ENCODE measurements at regions not wholly inside any gene's neighbourhood (a gene's known extent, or its start where the extent isn't known, plus 50 kb on each side); places are given as distances from the start of the nearest gene placed in this dataset.

DNA sequence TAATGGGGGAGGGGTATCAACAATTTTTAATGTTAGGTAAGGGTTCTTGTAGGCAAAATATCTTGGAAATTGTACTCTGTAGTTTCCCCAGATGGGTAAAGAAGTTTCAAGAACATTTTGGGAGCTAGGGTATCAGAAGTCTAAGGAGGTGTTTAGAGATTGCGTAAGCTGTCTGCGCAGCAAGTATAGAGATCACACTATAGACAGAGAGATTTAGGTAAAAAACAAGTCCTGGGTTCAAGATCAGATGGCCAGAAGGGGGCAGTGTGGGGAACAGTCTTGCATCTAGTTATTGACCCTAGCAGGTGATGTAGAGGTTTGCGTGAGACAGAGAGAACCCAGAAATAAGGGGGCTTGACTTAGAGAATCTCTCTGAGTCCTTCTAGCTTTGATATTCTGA is 80.8 kb downstream of the S1PR1 start:
- no peak for DNase-seq

DNA sequence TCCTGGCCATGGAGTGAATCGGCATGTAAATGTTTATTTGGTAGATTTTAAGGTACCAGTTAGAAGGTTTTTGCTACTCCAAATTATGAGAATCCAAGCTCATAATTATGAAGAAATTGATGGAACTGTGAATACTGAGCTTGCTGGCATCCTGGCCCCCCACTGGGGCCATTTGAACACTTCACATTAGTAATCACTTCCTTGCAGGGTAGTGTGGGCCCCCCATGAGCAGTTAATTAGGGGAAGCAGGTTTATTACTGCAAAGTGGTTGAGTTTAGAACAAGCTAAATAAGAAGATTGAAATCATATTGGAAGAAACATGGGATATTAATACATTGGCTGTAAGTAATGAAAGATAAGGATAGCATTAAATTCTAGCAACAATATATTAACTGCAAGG is 86.7 kb downstream of the S1PR1 start:
- DNase-seq = no peak

DNA sequence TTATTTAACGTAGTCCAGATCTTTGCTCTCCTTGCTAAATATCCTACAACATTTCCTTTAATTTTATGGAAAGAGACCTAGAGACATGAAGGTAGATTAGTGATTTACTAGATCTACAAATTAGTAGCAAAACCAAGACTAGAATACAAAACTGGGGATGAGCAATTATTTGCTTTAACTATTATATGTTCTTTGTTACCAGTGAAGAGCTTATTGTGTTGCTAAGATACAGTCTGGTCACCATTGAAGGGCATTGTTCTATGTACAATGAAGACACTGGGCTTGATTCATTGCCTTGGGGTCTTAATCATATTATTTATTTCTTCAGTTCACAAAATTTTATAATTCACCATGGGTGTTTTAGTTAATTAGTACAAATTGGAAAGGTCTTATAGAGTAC is 88.3 kb downstream of the S1PR1 start:
- DNase-seq = no peak

DNA sequence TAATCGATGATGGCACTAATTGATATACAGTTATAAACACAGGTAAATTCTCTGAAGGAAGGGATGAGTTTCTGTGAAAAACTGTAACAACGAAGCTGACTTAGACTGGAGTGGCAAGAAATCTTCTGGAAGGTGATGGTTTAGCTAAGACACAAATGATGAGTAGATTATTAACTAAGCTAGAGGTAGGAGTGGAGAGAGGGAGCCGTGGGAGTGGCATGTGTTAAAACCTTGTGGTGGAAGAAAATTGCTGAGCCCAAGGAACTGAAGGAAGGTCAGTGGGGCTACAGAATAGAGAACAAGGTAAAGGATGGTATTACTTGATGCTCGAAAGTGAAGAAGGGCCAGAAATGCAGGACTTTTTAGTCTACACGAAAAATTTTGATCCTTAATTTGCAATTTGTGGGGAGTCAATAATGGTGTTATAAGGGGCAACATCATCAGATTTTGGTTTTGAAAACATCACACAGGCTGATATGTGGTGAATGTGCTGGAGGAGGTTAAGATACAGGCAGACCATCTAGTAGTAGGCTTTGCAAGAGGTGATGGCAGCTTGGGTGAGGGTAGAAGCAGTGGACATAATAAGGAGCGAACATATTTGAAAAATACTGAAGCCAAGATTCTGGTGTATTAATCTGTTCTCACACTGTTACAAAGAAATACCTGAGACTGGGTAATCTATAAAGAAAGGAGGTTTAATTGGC is 93.8 kb downstream of the S1PR1 start:
- DNase-seq = no peak

DNA sequence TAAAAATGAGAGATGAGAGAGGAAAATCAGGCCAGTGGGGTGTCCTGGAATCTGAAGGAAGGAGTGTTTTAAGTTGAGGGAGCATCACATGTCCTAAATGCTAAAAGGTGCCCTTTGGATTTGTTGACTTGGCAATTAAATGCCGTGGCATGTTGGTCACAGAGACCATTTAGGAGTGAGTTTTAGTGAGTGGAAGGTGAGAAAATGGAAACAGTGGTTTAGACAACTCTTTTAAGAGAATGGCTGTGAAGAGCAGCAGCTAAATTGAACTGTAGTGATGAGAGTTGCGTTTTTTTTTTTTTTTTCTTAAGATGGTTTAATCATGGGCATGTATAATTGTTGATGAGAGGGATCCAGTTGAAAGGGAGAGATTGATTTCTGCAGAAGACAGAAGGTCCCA is 95.0 kb downstream of the S1PR1 start:
- DNase-seq = no peak

DNA sequence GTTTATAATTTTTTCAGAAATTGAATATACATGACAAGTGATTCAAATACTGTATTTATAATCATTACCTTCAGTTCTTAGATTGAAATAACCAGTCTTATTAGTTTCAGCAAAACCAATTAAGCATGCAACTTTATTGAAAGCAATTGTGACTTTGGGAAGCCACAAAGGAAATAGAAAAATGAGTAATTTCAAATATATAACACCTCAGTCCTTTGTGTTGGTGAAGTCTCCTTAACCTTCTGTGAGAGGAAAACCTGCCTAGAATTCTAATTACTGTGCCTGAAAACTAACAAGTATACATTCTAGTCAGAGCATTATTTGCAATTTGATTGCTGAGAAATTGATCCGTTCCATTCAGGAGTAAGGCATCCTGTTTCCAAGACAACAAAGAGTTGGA is 95.8 kb downstream of the S1PR1 start:
- peak in 1 of 5 experiments; percentile 21 for DNase-seq

DNA sequence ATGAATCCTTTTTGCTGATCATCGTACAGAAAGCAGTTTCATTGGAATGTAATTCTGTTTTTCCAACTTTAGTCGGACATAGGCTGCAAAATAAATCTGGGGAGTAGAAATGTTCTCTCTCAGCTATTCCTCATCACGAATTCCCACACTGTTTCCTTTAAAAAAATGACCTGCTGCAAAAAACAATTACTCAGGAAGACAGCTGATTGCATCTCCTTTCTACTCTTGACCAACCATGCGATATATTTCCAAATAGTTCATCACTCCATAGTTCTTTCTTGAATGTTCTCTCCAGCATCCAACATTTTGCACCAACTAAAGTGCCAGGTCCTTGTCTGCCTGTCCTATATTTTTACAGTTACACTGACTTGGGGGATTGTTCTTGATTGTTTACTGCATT is 96.4 kb downstream of the S1PR1 start:
- no peak for DNase-seq

DNA sequence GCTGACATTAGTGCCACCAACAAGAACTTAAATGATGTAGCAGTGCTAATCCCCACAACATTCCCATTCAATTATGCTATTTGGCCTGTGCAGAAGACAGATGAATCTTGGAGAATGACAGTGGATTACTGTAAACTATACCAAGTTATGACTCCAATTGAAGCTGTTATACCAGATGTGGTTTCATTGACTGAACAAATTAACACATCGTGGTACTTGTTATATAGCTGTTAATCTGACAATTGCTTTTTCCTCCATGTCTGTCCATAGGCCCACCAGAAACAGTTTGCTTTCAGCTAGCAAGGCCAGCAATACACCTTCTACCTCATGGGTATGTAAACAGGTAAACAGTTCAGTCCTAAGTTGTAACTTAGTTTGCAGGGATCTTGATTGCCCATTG is 101.1 kb downstream of the S1PR1 start:
- DNase-seq = no peak

DNA sequence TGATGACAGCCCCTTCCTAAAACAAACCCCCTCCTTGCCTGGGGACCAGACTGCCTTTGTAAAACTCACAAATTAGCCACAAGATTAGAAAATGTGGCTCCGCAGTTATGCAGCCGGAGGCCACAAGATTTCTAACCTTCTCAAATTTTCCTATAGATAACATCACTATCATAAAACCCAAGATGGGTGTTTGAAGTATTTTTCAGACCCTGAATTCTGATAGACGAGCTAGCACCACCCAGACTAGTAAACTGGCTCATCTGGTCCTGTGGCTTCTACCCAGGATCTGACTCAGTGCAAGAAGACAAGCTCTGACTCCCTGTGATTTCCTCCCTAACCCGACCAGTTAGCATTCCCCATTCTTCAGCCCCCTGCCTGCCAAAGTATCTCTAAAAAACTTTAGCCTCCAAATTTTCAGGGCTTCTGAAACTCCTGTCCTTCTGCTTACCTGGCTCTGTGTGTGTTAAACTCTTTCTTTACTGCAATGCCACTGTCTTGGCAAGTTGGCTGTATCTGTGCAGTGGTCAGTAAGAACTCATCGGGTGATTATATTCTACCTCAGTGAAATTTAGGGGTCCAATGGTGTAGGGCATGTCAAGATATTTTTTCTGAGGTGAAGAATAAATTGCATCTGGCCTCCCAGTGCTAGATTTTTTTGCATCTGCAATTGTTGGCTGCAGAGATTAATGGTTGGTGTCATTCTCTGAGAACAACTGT is 102.1 kb downstream of the S1PR1 start:
- peak in 2 of 5 experiments; percentile 31 to 59 for DNase-seq

DNA sequence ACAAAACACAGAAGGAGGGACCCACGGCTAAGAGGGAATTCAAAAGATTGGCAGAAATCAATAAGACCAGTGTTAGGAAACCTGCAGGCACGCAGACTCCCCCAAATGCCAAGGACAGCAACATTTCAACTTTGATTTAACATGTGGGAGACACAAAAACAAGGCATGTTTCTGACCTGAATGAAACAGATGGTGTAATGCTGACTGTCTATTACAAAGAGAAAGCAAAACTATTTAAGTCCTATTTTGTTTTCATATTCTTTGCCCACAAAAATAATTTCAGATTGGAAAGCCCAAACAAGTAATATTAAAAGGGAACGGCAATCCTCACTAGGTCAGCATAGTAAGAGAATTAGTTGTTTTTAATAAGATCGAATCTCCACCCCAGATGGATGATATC is 107.9 kb downstream of the S1PR1 start:
- DNase-seq = no peak

DNA sequence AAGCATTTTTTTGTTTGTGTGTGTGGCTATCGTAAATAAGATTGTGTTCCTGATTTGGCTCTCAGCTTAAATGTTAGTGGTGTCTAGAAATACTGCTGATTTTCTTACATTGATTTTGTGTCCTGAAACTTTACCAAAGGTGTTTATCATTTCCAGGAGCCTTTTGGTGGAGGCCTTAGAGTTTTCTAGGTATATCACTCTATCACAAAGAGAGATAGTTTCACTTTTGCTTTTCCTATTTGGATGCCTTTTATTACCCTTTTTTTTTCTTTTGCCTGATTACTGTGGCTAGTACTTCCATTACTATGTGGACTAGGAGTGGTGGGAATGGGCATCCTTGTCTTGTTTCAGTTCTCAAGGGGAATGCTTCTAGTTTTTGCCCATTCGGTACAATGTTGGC is 109.6 kb downstream of the S1PR1 start:
- no peak for DNase-seq

DNA sequence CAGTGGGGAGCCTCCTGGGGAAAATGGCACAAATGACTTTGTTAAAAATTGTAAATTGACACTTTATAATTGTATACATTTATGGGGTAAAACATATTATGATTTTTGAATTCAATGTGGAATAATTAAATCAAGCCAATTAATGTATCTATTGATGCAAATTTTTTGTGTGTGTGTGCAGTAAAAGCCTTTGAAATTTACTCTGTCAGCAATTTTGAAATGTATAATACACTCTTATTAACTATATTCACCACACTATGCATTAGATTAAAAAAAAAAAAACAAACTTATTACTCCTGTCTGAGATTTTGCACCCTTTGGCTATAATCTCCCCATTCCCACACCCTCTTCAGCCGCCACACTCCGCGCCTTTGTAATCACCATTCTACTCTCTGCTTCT is 119.2 kb downstream of the S1PR1 start:
- no peak for DNase-seq

DNA sequence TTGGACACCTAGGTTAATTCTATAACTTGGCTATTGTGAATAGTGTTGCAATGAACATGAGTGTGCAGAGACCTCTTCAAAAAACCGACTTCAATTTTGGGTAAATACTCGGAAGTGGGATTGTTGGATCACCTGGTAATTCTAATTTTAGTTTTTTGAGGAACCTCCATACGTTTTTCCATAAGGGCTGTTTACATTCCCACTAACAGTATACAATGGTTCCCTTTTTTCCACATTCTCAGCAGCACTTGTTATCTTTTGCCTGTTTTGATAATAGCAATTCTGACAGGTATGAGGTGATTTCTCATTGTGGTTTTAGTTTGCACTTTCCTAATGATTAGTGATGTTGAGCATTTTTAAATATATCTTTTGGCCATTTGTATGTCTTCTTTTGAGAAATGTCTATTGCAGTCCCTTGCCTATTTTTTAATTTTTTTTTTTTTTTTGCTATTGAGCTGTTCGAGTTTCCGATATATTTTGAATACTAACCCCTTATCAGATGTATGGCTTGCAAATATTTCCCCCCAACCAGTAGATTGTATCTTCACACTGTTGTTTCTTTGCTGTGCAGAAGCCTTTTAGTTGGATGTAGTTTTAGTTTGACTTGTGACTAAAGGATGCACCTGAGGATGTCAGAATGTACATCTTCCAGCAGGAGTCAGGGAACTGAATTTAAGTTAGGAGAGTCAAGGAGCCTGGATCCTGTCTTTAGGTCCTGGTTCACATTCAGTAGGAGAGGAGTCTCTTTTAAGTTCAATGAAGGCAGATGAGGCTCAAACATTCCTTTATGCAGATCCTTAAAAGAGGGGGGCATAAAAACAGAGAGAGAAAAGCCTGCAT is 120.0 kb downstream of the S1PR1 start:
- peak in 1 of 5 experiments; percentile 61 for DNase-seq

DNA sequence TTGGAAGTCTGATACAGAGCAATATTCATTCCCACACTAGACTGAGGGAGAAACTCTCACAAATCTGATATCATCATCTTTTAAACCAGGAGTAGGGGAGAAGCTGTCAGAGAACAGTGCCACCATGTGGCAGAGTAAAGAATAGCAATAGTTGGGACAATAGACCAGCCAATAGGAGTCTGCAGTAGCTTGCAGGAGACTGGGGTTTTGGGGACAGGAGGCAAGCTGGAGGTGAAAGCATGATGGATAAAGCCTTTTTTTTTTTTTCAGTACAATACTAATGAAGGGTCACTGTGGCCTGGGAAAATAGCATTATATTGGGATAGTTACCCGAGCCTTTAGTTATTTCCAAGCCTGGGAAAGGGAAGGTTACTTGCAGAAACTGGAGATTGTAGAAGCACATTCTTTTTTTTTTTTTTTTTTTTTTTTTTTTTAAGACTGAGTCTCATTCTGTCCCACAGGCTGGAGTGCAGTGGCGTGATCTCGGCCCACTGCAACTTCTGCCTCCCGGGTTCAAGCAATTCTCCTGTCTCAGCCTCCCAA is 120.7 kb downstream of the S1PR1 start:
- peak in 4 of 5 experiments; percentile 24 to 85 (median 64) for DNase-seq

DNA sequence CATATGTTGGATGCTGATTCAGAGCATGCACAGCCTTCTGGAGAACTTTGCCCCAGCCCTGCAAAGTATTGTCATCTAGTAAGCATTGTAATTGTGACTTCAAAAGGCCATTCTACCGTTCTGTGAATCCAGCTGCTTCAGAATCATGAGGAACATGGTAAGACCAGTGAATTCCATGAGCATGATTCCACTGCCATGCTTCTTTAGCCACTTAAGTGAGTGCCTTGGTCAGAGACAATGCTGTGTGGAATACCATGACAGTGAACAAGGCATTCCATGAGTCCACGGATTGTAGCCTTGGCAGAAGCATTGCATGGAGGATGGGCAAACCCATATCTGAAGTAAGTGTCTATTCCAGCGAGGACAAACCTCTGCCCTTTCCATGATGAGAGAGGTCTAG is 123.7 kb downstream of the S1PR1 start:
- DNase-seq = no peak

DNA sequence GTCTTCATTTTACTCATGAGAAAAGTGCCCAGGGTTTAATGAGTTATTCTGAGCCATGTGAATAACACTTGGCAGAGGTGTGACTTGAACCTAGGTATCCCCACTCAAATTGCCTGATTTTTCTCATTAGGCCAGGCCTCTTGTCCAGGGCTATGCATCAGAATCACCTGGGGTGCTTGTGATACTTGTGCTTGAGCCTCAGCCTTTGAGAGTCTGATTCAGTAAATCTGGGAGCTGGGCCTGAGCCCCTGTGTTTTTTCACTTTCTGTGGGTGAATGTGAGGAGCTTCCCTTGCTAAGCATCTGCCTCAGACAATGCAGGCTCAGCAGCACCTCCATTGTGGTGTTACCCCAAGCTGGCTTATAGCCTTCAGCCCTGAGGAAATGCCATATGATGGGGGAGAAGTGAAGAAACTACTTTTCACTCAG is 127.1 kb downstream of the S1PR1 start:
- DNase-seq = no peak

DNA sequence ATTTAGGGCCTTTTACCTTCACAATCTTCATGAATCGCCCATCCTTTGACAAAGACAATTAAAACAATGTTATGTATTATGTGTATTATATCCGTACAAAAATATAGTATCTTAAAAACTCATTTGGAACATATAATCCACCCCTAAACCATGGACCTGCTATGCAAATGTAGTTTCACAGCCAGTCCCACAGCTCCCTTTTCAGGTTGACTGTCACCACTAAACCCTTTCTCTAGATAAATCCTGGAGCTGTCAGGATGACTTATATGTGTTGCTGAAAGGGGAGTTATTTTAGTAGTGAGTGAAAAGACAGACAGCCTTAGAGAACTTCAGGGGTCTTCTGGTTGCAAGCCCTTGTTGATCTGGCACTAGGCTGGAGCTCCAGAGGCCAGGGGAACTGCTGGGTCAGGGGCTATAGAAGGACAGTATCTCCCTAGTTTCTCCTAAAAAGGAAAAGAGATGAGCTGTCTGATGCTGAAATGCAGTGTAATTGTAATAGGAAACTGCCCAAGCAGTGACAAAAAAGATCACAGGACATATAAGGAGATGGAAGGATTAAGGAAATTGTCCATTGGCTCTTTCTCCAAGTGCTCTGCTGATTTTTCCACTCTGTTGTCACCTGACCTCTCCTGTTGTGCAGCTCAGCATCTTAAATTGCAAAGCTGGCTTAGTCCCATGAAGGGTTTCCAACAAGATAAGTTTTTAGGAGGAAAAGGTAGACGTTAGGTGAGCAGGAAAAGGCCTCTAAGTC is 127.7 kb downstream of the S1PR1 start:
- no peak for DNase-seq

DNA sequence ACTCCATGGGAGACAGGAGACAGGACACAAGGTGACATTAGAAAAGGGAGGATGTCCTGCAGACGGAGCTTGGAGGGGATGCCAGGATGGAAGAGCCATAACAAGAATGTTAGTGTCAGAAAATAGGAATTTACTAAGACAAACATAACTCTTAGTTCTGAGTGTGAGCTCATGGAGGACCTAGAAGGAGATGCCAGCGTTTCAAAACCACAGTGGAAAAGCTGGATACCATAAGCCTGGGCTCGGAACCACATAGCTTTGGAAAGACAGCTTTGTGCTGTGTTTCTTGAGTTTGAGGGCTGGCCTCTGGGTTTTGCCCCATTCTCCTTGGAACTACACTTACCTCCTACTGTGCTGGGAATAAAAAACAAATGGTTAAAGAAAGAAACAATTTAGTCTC is 128.4 kb downstream of the S1PR1 start:
- no peak for DNase-seq

DNA sequence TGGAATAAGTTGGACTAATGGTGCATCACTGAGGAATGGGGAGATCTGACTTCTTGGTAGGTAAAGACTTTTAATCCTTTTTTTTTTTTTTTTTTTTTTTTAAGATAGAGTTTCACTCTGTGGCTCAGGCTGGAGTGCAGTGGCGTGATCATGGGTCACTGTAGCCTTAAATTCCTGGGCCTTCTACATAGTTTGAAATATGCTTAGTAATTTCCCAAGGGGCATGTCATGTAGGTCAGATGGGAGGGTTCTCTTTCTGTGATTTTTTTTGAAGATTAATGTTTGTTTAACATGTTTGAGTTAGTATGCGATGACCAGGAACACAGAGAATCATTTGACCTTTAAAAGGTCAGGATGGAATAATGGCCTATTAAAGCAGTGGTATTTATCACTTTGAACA is 129.1 kb downstream of the S1PR1 start:
- no peak for DNase-seq

DNA sequence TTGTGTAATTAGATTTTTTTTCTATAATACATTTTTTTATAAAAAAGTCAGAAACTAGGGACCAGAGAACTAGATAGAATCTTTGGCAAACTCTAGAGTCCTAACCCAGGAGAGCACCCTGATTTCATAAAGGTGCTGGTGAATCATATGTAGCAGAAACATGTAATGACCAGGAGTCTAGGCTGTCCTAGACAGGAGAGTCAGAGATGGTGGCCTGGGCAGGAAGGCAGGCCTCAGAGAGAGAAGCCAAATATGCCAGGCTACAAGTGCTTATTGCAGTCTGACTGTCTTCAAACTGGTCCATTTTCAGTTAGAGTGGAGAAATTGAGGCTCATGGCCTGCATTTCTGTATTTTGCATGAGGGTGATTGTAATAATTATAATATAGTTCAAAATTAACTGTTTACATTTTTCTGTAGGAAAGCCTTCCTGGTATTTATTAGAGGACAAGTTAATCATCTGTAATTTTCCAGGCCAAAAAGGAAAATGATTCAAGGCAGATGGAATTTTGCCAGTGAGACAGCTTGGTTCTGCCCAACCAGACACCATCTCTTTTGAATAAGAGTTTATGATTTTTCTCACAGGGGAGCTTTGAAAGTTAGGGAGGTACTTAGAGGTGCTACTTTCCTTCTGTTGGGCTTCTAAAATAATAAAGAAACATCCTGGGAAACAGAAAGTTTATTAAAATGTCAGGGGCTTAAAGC is 129.8 kb downstream of the S1PR1 start:
- DNase-seq = no peak

DNA sequence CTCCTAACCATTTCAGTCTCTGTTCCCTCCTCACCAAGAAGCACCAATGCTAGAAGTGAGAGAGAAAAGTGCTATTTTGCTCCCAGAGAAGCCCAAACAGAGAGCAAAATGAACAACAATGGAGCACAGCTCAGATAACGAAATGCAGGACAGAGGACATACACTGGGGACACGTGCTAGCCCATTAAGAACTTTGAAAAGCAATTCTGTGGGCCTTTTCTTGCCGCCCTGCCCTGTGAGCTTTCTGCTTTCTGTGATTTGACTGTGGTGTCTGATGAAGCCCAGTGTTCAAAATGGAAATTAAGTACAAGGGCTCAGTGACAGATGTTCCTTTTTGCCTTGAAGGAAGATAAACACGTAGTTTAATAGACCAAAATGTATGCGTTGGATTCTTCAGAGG is 130.8 kb downstream of the S1PR1 start:
- DNase-seq = no peak

DNA sequence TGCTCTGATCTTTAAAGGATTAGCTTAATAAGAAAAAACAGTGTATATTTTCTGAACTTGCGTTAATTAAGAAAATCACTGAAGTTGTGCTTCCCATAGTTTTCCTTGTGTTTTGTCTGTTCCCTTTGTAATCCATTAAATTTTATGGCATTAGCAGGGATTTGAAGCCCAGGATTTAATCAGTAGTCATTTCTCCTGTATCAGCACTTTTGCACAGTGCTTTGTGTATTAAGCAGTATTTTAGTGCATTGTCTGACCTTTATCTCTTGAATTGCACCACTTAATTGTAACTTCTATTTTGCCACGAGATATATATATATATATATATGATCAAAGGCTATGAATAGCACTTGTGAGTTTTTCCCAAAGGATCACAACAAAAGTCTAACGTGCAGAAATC is 133.7 kb downstream of the S1PR1 start:
- no peak for DNase-seq
